ENCODE measurements at regions not wholly inside any gene's neighbourhood (a gene's known extent, or its start where the extent isn't known, plus 50 kb on each side); places are given as distances from the start of the nearest gene placed in this dataset.

DNA sequence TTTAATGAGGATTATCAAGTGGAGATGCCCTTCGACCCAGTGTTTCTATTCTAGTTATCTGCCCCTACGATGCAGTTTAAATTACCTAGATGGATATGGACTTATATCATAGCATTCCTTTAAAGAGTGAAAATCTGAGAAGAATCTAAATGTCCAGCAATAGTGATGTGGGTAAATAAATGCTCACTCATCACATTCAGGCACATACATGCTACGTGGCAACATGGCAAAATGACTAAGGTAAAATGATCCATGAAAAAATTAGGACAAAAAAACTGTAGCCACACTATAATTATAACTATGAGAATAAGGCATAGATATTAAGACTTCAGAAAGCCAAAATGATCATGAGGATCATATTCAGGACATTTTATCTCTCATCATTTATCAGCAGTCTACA lies 82.4 kb upstream of the PDE1C start:
- TF ChIP-seq, protein P1, sequence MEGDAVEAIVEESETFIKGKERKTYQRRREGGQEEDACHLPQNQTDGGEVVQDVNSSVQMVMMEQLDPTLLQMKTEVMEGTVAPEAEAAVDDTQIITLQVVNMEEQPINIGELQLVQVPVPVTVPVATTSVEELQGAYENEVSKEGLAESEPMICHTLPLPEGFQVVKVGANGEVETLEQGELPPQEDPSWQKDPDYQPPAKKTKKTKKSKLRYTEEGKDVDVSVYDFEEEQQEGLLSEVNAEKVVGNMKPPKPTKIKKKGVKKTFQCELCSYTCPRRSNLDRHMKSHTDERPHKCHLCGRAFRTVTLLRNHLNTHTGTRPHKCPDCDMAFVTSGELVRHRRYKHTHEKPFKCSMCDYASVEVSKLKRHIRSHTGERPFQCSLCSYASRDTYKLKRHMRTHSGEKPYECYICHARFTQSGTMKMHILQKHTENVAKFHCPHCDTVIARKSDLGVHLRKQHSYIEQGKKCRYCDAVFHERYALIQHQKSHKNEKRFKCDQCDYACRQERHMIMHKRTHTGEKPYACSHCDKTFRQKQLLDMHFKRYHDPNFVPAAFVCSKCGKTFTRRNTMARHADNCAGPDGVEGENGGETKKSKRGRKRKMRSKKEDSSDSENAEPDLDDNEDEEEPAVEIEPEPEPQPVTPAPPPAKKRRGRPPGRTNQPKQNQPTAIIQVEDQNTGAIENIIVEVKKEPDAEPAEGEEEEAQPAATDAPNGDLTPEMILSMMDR (IDR thresholded peaks at IDR 0.05): no peak
- TF ChIP-seq POLR2A (IDR thresholded peaks at IDR 0.05): no peak

Data from uterus (tissue), 2 donors.